ENCODE measurements at regions not wholly inside any gene's neighbourhood (a gene's known extent, or its start where the extent isn't known, plus 50 kb on each side); places are given as distances from the start of the nearest gene placed in this dataset.

- no peak overlapping the region for H3K4me3 ChIP-seq
- intact Hi-C loops (cut with DNase I) = no loop called here
- H3K27me3 ChIP-seq = no peaks in the 10 kb centered on the region
- H3K9me3 ChIP-seq = no peaks in the 10 kb centered on the region
- no peak for TF ChIP-seq CTCF (IDR thresholded peaks at IDR 0.05)
- WGBS, 2 donors = 90 to 99% methylated on average over 2 of the region's 2 CpGs
- no peak for ATAC-seq
- H3K4me1 ChIP-seq = no peaks in the 10 kb centered on the region
- no peaks in the 10 kb centered on the region for H3K36me3 ChIP-seq
- DNase-seq = no peak
- H3K27ac ChIP-seq = no peak overlapping the region
These were observed 320.7 kb downstream of the ADGRL2 start for GRCh38 chr1:82121421-82121820.

GRCh38 chr1:82116105-82116504 lies 315.4 kb downstream of the ADGRL2 start:
- Histone ChIP-seq H3K9me3 (no peaks in the 10 kb centered on the region), H3K4me3 (no peak overlapping the region), H3K27me3 (no peaks in the 10 kb centered on the region), H3K27ac (no peak overlapping the region), H3K4me1 (peaks cover 0 to 4% (median 0%) of the 10 kb centered on the region in 9 donors), H3K36me3 (no peaks in the 10 kb centered on the region)
- WGBS, 2 donors = 76 to 83% methylated on average over 7 of the region's 7 CpGs
- no peak for DNase-seq
- ATAC-seq = no peak
- no peak for TF ChIP-seq CTCF (IDR thresholded peaks at IDR 0.05)
- intact Hi-C loops (cut with DNase I) = loop anchor here in 1 of 10 donors (10.0 kb wide), 1 partner anchor 111 kb away; no protein-coding TSS in a partner anchor

- WGBS, 2 donors = 88% methylated on average over 4 of the region's 4 CpGs
- intact Hi-C loops (cut with DNase I) = loop anchor here in 1 of 10 donors (10.0 kb wide), 1 partner anchor 110 kb away; no protein-coding TSS in a partner anchor
These were observed 314.2 kb downstream of the ADGRL2 start for GRCh38 chr1:82114887-82115286.

GRCh38 chr1:82110366-82111254 lies 309.9 kb downstream of the ADGRL2 start:
- peaks cover 0 to 12% (median 7%) of the 10 kb centered on the region in 9 donors for H3K4me1 ChIP-seq
- intact Hi-C loops (cut with DNase I) = loop anchor here in 1 of 10 donors (10.0 kb wide), 1 partner anchor 106 kb away; no protein-coding TSS in a partner anchor
- WGBS, 2 donors = 44 to 45% methylated on average over 4 of the region's 4 CpGs
- H3K36me3 ChIP-seq = no peaks in the 10 kb centered on the region
- ATAC-seq (no peak), DNase-seq (no peak)
- H3K27me3 ChIP-seq = no peaks in the 10 kb centered on the region
- H3K9me3 ChIP-seq = no peaks in the 10 kb centered on the region
- no peak overlapping the region for H3K4me3 ChIP-seq
- TF ChIP-seq CTCF (IDR thresholded peaks at IDR 0.05) = no peak
- no peak overlapping the region for H3K27ac ChIP-seq

More at GRCh38 chr1:82114887-82115286, 314.2 kb downstream of the ADGRL2 start:
- H3K9me3 ChIP-seq = no peaks in the 10 kb centered on the region
- H3K4me3 ChIP-seq = no peak overlapping the region
- DNase-seq (no peak), ATAC-seq (no peak)
- H3K4me1 ChIP-seq = peaks cover 0 to 12% (median 7%) of the 10 kb centered on the region in 9 donors
- H3K27ac ChIP-seq = no peak overlapping the region
- H3K27me3 ChIP-seq = no peaks in the 10 kb centered on the region
- no peaks in the 10 kb centered on the region for H3K36me3 ChIP-seq
- TF ChIP-seq CTCF (IDR thresholded peaks at IDR 0.05) = no peak
